HG02885 (cell line): ENCODE measurements at regions not wholly inside any gene's neighbourhood (a gene's known extent, or its start where the extent isn't known, plus 50 kb on each side); places are given as distances from the start of the nearest gene placed in this dataset.
"Not testable (repeated sequence)": the region's sequence is repeated elsewhere in the genome, so short reads cannot be mapped to it uniquely, and the experiment has no call there.

ENCODE experiments used
- ATAC-seq: cut with Tn5 transposase; IDR thresholded peaks from one replicate; pipeline ENCODE4 v1.9.1; 2021; ENCODE audit warnings: mild to moderate bottlenecking; ENCODE audit not compliant: unreplicated experiment, poor library complexity

DNA sequence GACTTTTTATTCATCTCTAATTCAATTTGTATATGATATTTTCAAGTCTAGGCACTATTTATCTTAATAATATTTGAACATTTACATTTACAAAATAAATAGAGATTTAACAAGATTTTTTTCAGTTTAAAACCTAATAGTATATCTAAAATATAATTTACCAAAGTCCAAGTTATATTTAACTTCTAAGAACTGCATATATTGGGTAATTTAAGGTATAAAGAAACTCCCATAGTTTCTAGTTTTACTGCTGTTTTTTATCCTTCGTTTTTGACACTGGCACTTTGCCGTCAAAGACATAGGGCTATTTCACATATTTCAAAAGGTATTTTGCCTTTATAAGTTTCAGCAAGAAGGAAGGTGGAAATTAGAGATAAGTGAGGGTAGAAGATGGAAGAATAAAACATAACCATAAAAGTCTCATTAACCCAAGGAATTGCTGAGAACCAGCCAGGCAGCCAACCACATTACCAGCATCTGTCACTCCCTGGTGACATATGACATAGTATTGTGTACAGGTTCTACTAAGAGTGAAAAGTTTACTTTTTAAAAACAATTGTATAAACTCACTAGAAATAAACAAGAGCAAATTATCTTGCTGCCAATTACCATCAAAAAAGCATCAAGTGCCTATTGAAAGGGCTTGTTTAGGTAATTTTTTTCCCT, 251.5 kb downstream of the NSUN3 start:
- no peak for ATAC-seq

DNA sequence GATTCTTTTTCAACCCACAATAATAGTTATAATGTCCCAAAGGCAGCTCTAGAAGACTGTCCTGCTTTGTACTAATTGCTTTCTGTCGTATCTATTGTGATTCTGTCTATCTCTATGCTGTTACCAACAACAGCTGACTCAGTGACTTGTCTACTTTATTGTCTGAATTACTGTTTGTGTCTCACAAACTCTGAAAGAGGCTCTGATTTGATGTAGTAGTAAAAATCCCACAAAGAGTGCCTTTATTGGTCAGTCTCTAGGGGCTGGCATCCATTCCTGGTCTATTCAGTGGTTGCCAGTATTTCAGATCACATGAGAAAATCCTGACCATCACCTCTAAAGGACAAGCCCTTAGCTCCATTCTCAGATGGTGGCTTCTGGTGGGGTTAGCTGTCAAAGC, 254.2 kb downstream of the NSUN3 start:
- no peak for ATAC-seq

DNA sequence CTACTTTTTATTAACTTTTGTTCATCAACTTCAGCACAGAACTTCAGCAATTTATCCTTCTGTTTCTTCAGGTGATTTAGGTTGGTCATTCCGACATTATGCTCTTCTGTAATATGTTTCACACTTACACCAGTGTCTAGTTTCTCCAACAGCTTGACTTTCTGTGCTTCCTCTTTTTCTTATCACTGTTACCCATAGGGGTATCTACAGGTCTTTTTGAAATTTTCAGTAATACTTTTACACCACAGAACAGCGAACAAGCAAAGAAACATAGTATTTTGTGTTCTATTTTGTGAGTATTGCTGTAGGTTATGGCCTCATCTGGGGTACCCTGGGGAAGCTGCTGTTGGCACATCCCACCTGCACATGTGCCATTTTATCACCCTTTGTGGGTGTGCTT, 260.7 kb downstream of the NSUN3 start:
- no peak for ATAC-seq

DNA sequence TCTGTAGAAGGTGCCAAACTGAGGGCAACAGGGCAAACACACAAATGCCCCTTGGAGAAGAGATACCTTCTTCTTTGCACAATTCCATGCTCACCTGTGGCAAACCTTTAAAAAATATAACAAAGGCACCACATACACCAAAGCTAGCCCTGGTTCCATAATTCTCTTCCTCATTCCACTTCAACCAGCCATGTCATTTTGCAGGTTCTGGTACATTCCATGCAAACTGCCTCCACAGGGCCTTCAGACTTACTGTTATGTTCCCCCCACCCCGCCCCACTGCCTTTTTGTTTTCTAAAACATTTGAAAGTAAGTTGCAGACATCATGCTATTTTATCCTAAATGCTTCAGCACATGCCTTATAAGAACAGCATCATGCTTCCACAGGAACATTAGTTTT, 269.0 kb downstream of the NSUN3 start:
- ATAC-seq: no peak

DNA sequence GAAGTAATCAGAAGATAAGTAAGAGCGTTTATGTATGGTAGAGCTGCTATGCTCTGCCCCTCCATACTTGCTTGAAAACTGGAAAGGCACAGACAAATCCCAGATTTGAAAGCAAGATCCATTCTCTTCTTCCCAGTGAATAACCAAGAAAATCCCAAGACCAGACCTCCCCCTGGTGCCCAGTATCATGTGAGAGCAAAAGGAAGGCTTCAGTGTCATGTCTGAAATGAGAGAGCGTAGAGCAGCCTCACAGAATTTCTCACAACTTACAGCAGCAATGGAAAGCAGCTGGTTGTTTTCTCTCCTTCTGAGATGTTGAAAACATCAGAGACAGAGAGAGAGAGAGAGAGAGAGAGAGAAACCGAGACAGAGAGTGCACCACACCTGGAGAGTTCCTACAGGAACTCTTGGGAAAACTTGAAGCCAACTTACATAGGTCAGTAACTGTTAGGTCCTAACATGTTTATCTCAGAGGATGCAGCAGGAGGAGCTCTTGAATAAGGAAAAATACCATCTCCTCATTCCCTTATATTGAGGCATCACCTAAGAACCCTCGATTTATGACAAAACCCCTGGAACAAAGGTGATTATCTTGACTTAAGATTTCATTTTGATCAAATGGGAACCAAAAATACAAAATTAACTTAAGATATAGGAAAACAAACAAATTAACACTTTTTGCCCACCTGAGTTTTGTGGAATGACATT, 273.3 kb downstream of the NSUN3 start:
- no peak for ATAC-seq

DNA sequence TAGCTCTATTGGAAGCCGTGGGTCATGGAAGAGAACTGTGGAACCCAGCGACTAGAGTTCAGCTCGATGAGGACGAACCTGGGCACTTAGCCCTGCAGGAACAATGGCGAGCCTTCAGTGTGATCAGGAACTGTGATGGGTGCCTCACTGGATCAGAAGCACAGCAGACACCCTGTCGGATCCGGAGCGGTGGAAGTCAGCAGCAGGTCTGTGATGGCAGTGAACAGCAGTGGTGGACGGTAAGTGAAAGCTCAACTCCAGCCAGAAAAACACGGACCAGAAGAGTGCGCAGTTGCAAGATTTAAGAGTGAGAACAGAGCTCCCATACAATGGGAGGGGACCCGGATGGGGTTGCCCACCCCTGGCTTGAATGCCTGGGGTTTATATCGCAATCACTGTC, 282.2 kb downstream of the NSUN3 start:
- ATAC-seq: no peak

DNA sequence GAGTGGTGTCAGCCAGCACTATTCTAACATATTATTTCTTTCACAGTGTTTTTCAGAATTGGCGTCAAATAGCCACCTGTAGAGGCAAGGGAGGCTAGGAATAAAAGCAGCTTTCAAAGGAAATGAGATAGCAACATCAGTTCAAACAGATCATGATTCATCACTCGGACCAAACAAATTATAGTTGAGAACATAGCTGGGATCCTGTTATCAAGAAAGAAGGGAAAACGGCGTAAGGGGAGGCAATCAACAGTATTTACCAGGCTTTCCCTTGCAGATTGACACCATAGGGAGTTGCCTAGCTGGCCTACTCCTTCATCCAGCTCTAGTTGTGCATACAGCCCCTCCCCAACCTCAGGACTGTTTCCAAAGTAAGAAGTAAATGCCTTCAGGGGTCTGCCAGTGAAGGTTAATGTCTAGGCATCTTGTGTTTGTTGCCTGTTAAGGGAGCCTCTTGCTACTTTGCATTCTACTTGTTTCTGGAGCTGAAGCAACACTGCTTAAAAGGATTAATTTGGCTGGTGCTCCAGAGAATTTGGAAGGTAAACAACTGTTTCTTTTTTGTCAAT, 286.5 kb downstream of the NSUN3 start:
- no peak for ATAC-seq

DNA sequence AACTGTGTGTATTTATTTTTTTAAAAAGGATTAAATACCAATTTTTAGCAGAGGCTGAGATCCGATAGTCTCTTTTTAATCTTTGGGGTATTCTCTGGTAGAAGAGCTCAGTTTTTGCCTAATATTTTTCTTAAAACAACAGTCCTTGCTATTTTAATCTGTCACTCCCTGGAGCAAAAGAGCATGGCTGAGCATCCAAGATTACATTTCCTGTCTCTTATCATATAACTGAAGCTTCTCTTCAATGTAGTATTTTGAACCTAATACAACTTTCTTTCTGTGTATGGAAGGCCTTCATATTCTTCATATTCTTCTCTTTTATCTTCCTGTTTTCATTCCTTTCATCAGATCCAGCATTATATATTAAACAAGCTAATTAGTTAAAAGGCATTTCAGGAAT, 293.7 kb downstream of the NSUN3 start:
- no peak for ATAC-seq

DNA sequence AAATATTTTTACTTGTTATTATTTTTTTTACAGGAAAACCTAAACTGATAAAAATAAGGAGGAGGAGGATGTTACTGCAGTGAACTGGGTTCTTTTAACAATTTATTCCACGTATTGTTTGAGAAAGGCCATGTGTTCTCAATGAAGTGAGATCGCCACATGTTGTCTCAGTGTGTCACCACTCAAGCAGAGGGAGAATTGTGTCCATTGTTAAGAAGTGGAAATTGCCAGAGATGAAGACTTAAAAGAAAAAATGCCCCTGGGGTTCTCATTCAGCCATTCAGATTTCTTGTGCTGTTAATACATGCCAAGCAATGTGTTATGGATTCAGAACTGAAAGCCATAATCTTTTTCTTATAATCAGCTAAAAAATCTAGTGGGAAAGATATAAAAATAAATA, 297.1 kb downstream of the NSUN3 start:
- no peak for ATAC-seq

DNA sequence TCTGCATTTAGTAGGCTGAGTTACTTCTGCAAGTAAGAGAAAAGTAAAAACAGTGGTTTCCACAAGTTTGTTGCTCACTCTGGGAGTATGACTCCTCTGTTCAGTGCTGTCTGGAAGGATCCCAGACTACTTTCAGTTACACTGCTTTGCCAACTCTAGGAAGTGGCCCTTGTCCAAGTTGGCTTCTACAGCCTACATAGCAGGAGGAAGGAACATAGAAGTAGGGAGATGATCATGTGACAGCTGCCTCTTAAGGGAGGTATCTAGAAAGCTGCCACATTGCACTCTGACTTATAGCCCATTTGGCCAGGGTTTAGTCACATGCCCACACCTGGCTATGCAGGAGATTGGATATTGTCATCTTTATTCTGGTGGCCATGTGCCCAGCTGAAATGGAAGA, 298.1 kb downstream of the NSUN3 start:
- no peak for ATAC-seq

DNA sequence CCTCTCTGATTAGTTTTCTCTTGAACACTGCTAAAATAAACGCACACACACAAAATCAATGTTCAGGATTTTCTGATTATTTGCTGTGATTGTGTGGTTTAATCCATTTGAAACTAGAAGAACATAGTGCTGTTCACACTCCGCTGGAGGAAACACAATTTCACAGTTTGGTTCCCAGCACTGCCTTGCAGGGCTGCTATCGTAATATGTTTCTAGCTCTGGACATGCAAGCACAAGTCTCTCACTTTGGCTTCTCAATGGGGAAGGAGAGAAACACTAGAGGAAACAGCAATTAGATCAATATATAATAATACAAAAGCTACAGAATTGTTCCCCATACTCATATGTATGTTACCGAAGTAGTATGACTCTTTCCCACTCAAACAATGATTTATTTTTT, 299.5 kb downstream of the NSUN3 start:
- no peak for ATAC-seq

DNA sequence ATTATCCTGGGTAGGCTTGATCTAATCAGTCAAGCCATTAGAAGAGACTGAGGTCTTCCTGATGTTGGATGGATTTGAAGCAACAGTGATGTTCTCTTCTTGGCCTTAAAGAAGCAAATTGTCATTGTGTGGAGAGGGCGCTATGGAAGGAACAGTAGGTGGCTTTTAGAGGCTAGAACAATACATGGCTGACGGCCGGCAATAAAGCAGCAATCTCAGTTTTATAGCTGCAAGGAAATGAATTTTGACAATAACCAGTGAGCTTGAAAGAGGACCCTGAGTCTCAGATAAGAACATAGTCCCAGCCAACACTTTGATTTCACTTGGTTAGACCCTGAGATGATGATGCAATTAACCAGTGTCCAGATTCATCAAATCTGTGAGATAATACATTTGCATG, 302.1 kb downstream of the NSUN3 start:
- ATAC-seq: no peak

DNA sequence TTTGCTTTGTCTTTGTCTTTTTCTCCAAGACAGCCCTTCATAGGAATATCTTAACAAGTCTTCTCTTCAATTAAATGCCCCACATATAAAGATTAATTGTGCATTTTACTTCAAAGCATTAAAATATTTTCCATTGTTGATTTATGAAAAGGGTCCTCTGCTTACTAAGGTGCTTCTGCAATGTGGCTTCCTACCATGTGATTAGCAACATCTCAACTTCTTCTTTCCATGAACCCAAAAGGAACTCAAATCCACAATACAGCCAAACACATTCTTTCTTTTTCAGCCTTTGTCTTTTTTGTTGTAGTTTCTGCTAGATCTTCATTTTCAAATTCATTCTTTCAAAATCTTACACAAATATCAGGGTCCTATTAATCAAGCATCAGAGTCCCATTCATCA, 309.2 kb downstream of the NSUN3 start:
- no peak for ATAC-seq

DNA sequence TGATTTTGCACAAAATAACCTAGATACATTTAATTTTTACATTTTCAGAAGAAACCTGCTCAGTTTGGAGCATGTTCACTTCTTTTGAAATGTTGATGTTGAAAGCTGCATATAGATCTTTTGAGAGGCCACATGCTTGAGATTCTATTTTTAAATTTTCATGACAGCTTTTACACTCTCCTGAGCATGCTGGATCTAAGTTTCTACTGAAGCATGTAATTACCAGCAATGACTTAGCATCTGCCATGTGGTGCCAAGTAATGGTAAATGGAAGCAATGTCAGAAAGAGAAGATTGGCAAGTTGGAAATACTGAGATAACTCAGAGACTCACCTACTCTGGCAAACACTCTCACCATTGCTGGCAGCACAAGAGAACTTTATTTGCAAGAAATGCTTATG, 310.6 kb downstream of the NSUN3 start:
- ATAC-seq: no peak

DNA sequence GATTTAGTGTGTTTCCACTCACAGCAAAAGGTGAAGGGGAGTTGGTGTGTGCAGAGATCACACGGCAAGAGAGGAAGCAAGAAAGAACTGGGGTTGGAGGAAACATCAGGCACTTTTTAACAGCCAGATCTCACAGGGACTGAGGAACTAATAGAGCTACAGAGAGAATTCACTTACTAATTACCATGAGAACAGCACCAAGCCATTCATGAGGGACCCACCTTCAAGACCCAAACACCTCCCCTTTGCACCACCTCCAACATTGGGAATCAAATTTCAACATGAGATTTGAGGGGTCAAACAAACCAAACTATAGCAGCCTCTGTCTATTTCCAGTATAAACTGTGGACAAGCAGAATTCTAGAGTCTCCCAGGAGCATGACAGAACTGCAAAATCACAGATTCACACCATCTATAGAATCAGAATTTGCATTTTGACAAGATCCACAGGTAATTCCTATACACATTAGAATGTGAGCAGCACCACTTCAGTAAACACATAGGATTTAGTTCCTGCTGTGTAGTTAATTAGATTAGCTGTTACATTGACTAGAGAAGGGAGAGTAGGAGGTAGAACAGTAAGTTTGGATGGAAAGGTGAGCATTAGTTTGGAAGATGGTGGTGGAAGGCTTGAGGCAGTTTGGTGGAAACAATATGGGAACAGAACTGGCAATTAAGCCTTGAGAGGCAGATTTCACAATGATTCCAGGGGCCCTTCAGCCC, 311.7 kb downstream of the NSUN3 start:
- no peak for ATAC-seq

DNA sequence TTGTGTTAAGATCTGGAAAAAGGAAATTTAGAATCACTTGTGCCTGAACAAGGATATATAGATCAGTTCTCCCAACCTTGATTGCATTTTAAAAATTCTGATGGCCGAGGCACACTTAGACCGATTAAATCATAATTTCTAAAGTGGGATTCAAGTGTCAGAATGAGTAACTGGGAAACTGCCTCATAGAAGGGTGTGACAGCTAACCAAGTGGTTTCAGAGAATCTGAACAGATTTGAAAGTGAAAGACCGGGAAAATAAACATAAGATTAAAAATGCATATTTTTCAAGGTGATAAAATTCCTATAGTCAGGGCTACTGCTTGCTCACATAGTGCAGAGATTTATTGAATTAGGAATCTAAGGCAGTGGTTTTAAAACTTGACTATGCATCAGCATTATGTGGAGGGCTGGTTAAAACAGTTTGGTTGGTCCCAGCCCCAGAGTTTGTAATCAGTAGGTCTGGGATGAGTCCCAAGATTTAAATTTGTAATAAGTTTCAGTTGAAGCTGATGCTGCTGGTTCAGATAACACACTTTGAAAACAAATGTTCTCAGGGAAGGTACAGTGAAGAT, 314.3 kb downstream of the NSUN3 start:
- not testable (repeated sequence) for ATAC-seq

DNA sequence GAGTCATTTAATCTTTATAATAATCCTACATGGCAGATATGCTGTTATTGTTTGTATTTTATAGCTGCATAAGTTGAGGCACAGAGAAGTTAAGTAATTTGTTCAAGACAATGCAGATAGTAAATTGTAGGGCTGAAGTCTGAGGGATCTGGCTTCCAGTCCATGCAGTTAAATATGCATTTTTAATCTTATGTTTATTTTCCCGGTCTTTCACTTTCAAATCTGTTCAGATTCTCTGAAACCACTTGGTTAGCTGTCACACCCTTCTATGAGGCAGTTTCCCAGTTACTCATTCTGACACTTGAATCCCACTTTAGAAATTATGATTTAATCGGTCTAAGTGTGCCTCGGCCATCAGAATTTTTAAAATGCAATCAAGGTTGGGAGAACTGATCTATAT, 315.0 kb downstream of the NSUN3 start:
- not testable (repeated sequence) for ATAC-seq

DNA sequence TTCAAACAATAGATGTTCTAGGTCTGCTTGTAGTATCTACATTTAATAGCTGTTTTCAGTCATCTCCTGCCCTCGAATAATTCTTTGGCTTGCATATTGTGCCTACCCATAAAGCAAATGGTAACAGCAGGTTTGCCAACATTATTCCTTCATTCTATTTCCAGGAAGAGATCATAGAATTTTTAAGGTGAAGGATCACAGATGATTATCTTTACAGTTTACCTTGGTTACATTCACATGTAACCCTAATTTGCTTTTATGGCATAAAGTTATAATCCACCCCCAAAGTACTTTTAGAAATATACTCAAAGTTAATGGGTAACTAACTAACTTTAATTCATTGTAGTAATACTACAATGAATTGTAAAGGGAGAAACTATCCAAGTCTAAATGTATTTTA, 315.5 kb downstream of the NSUN3 start:
- no peak for ATAC-seq

DNA sequence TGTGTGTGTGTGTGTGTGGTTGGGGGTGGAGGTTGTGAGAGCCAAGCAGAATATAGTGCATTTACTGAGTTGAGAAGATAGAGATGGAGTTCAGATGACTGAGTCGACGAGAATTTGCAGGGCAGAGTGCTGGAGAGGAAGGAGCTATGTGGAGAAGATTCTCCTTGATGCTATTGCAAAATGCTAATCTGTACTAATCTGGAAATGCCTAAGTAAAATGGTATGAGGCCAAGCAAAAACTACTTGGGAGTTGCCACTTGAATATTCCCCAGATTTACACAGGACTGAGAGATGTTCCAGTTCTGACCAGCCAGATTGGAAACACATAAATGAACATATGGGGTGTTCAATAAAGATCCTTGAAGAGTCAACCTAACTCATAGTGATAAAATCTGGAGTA, 316.4 kb downstream of the NSUN3 start:
- ATAC-seq: no peak

DNA sequence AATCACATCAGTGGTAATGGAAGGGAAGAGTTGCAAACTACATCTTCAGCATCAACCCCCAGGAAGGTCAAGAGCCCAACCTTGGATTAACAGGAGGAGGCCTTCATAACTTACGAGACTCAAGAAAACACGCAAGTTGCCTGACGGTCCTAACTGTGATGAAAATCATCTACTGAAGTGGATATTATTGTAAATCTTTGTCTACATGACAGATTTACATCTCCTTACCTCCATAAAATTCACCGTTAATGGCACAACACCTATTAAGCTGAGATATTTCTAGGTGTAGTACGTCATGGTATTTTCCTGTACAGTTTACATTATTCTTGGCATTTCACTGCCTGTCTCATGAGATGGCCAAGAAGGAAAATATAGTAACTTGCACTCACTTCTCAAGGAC, 332.0 kb downstream of the NSUN3 start:
- ATAC-seq: no peak

DNA sequence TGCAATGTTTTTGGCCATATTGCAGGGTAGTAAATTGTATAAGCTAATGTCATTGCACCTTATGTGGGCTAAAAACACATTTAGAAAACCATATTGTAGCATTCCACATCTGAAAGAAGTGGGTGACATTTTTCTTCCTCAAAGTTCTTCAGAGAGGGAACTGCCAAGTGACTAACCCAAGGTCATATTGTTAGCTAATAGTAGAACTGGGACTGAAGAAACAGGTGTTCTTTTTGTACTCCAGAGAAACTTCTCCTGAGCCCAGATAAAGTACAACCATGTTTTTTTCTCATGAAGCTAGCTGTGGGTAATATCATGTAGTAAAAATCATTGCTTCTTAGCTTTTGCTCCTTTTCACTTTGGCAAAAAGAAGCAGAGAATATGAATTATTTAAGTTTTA, 333.0 kb downstream of the NSUN3 start:
- no peak for ATAC-seq
